Mucosa of descending colon (tissue), 3 donors: ENCODE measurements at regions not wholly inside any gene's neighbourhood (a gene's known extent, or its start where the extent isn't known, plus 50 kb on each side); places are given as distances from the start of the nearest gene placed in this dataset.

Source experiments
- ATAC-seq: fragments of 200-7000 bp; cut with Tn5 transposase; one replicate; pipeline ENCODE4 v1.9.1; 2020; ENCODE audit warnings: mild to moderate bottlenecking, moderate library complexity
- DNase-seq, 3 donors: peaks; one replicate each; pipeline ENCODE4 v3.0.0-alpha.2; 2020
- H3K36me3 ChIP-seq: fragments of 200-600 bp; one replicate; pipeline ENCODE4 v1.8.0; 2021; ENCODE audit warnings: low read depth, mild to moderate bottlenecking
- H3K4me1 ChIP-seq: fragments of 200-600 bp; one replicate; pipeline ENCODE4 v1.8.0; 2021; ENCODE audit warnings: low read depth, mild to moderate bottlenecking
- H3K4me3 ChIP-seq: fragments of 200-600 bp; one replicate; pipeline ENCODE4 v1.8.0; 2021; ENCODE audit warnings: mild to moderate bottlenecking
- H3K9me3 ChIP-seq: fragments of 200-600 bp; one replicate; pipeline ENCODE4 v1.8.0; 2021; ENCODE audit warnings: mild to moderate bottlenecking
- intact Hi-C, 2 donors: fragments of 100-400 bp; cut with DNase I in 1 of 2; cut with micrococcal nuclease in 1 of 2; formaldehyde crosslinking; loops; one replicate each; pipeline versions ENCODE4 v1.11.0 to v1.11.1; 2022; cut with DNase I, micrococcal nuclease
- TF ChIP-seq, protein P1 (sequence below): fragments of 200-600 bp; IDR thresholded peaks from one replicate; pipeline ENCODE4 v1.8.0; 2022; ENCODE audit warnings: antibody characterized with exemption, mild to moderate bottlenecking
- donor health status: DM: no; HTN: no; CAD: no; lungs with moderate emphysema.
- donor health status: DM: no; HTN: no; CAD: no.
- donor health status: DM: no; HTN: yes; CAD: no.

DNA sequence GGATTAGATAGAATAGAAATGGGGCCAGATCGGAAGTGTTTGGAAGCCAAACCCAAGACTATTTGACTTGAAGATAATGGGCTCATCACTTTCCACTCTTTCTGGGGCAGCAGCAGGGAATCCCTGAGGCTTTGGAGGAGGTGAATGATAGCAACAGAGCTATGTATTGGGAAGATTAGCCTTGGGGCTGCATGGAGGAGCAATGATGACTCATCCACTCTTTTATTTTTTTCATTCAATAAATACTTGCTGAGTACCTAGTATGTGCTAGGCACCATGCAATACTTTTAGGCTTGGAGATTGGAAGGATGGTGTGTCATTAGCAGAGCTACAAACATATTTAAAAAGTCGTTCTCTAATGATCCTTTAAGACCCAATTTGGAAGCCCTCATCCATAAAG, 166.9 kb upstream of the FOXD3 start:
- intact Hi-C loops: no loop called here
- TF ChIP-seq, protein P1, sequence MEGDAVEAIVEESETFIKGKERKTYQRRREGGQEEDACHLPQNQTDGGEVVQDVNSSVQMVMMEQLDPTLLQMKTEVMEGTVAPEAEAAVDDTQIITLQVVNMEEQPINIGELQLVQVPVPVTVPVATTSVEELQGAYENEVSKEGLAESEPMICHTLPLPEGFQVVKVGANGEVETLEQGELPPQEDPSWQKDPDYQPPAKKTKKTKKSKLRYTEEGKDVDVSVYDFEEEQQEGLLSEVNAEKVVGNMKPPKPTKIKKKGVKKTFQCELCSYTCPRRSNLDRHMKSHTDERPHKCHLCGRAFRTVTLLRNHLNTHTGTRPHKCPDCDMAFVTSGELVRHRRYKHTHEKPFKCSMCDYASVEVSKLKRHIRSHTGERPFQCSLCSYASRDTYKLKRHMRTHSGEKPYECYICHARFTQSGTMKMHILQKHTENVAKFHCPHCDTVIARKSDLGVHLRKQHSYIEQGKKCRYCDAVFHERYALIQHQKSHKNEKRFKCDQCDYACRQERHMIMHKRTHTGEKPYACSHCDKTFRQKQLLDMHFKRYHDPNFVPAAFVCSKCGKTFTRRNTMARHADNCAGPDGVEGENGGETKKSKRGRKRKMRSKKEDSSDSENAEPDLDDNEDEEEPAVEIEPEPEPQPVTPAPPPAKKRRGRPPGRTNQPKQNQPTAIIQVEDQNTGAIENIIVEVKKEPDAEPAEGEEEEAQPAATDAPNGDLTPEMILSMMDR: no peak
- Histone ChIP-seq H3K4me1 (no peaks in the 10 kb centered on the region), H3K4me3 (no peak overlapping the region), H3K36me3 (no peaks in the 10 kb centered on the region), H3K9me3 (no peaks in the 10 kb centered on the region)
- no peak for DNase-seq
- no peak for ATAC-seq

DNA sequence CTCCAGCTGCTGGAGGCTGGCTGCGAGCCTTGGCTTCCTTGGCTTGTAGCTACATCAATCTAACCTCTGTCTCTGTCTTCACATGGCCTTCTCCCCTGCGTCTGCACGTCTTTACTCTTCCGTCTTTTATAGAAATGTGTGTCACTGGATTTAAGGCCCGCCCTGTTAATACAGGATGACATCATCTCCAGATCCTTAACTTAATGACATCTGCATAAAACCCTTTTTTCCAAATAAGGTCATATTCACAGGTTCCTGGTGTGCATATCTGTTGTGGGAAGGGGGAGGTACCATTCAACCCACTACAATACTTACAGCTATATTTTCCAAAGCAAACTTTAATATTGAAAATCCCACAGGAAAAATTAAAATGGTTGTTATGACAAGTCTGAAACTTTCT, 165.3 kb upstream of the FOXD3 start:
- H3K9me3 ChIP-seq: no peaks in the 10 kb centered on the region
- no peak for DNase-seq
- intact Hi-C loops: no loop called here
- no peak overlapping the region for H3K4me3 ChIP-seq
- no peaks in the 10 kb centered on the region for H3K36me3 ChIP-seq
- H3K4me1 ChIP-seq: no peaks in the 10 kb centered on the region
- TF ChIP-seq, protein P1: no peak
- ATAC-seq: no peak

DNA sequence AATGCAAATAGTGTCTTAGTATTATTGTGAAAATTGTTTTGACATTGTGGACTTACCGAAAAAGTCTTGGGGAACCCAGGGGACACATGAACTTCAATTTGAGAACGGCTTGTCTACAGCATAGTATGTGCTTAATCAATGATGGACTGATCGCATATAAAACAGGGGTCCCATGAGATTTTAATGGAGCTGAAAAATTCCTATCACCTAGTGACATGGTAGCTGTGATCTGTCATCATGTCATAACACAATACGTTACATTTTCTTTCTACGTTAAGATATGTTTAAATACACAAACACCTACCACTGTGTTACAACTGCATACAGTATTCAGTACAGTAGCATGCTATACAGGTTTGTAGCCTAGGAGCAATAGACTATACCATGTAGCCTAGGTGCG, 153.3 kb upstream of the FOXD3 start:
- ATAC-seq (no peak), DNase-seq (no peak)
- Histone ChIP-seq H3K9me3 (no peaks in the 10 kb centered on the region), H3K36me3 (no peaks in the 10 kb centered on the region), H3K4me3 (no peak overlapping the region), H3K4me1 (no peaks in the 10 kb centered on the region)
- TF ChIP-seq, protein P1: no peak
- intact Hi-C loops: no loop called here

DNA sequence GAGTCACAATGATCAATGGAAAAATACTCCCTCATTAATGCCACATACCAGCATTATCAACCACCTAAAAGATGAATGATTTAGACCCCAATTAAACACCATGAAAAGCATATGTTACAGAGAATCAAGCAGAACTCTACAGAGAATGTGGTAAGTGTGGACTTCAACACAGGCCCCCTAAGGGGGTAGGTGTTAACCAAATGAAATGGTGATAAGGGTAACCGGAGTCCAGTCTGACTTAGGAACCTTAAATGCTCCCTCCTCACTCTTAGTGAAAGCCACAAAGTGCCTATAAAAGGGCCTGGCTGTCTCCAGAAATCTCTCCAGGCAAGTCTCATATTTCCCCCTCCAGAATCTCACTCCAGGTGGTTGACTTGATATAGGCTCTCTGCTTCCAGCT, 149.2 kb upstream of the FOXD3 start:
- intact Hi-C loops: no loop called here
- H3K36me3 ChIP-seq: no peaks in the 10 kb centered on the region
- TF ChIP-seq, protein P1: no peak
- no peaks in the 10 kb centered on the region for H3K4me1 ChIP-seq
- no peak for DNase-seq
- no peak overlapping the region for H3K4me3 ChIP-seq
- no peaks in the 10 kb centered on the region for H3K9me3 ChIP-seq
- ATAC-seq: no peak

DNA sequence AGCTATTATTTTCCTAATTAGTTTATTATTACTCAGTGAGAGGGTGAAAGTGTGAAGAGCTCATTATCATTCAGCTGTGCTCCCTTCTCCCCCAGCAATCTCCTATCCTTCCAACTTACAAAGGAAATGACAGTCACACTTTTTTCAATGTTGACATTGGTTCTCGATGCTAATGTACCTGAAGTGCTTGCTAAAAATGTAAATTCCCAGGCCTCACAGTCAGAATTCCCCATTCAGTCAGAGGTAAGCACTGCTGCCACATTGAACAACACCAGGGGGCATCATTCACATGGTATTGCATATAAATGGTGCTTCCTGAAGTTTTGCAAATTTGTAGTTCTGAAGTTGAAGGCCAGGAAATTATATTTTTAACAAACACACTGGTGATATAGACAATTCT, 132.7 kb upstream of the FOXD3 start:
- no peak for ATAC-seq
- H3K9me3 ChIP-seq: no peaks in the 10 kb centered on the region
- TF ChIP-seq, protein P1: no peak
- H3K4me1 ChIP-seq: no peaks in the 10 kb centered on the region
- DNase-seq: peak in 1 of 3 donors; percentile 19
- intact Hi-C loops: no loop called here
- no peaks in the 10 kb centered on the region for H3K36me3 ChIP-seq
- H3K4me3 ChIP-seq: no peak overlapping the region

DNA sequence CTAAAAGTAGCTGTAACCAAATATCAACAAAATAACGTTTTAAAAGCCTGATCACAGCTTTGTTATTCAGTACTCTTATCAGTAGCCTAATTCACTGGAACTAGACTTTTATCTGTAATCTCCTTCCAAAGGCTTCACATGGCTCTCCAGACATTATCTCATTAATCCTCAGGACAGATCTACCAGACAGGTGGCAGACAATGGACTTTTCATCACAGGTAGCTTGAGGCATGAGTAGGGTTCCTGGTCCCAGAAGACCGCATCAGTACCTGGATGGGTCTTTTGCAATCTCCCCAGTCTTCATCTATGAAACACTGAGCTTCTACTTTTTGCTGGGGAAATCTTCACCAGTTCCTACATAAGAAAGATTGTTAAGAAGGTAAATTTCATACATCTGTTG, 132.2 kb upstream of the FOXD3 start:
- intact Hi-C loops: no loop called here
- no peaks in the 10 kb centered on the region for H3K9me3 ChIP-seq
- no peak for DNase-seq

More for the DNA sequence above, 132.2 kb upstream of the FOXD3 start:
- TF ChIP-seq, protein P1: no peak
- ATAC-seq: no peak
- H3K4me1 ChIP-seq: no peaks in the 10 kb centered on the region
- no peaks in the 10 kb centered on the region for H3K36me3 ChIP-seq
- H3K4me3 ChIP-seq: no peak overlapping the region
